ENCODE measurements at regions not wholly inside any gene's neighbourhood (a gene's known extent, or its start where the extent isn't known, plus 50 kb on each side); places are given as distances from the start of the nearest gene placed in this dataset.

DNA sequence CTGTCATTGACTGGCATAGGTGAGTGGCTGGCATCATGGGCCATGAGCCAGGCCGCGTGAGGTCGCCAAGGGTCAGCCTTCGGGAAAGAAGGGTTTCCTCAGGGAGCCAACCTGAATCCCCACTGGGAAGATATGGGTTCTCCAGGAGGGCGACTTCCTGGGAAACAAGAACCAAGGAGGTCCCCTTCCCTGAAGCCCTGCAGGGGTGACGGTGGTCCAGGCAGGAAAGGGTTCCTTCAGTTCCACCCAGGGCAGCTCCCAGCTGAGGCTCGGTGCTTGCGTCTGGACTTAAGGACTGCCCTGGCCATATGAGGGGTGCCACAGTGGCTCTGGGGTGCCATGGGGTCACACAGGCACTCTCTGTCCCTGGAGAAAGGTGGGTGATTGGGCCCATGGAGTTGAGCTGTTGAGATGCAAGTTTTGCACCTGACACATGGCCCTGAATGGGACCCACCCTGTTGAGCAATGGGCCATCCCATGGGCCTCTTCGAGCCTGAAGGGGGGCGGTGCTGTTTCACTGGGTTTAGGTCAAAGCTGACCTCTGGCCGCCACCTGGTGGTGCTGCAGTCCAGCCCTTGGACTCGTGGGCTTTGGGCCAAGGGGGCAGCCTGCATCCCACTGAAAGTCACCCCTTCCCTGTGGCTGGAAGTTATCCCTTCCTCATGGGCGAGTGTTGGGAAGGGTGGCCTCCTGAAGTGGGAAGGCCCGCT, 228.1 kb downstream of the SNRPN start (continued):
- TF ChIP-seq EP300 (IDR thresholded peaks at IDR 0.05; ENCODE audit: borderline replicate concordance in 1 of 2, low read depth in 2 of 2, low read length in 2 of 2) (no peak), JUND (IDR thresholded peaks at IDR 0.05; ENCODE audit: low read length) (no peak), RAD21 (IDR thresholded peaks at IDR 0.05 in 1 of 2, conservative IDR thresholded peaks at IDR 0.05 in 1 of 2; ENCODE audit: low read depth in 2 of 2, low read length in 2 of 2) (peak; percentile 66 to 74), TBP (IDR thresholded peaks at IDR 0.05; ENCODE audit: low read depth, low read length) (no peak)
- TF ChIP-seq, protein P1, sequence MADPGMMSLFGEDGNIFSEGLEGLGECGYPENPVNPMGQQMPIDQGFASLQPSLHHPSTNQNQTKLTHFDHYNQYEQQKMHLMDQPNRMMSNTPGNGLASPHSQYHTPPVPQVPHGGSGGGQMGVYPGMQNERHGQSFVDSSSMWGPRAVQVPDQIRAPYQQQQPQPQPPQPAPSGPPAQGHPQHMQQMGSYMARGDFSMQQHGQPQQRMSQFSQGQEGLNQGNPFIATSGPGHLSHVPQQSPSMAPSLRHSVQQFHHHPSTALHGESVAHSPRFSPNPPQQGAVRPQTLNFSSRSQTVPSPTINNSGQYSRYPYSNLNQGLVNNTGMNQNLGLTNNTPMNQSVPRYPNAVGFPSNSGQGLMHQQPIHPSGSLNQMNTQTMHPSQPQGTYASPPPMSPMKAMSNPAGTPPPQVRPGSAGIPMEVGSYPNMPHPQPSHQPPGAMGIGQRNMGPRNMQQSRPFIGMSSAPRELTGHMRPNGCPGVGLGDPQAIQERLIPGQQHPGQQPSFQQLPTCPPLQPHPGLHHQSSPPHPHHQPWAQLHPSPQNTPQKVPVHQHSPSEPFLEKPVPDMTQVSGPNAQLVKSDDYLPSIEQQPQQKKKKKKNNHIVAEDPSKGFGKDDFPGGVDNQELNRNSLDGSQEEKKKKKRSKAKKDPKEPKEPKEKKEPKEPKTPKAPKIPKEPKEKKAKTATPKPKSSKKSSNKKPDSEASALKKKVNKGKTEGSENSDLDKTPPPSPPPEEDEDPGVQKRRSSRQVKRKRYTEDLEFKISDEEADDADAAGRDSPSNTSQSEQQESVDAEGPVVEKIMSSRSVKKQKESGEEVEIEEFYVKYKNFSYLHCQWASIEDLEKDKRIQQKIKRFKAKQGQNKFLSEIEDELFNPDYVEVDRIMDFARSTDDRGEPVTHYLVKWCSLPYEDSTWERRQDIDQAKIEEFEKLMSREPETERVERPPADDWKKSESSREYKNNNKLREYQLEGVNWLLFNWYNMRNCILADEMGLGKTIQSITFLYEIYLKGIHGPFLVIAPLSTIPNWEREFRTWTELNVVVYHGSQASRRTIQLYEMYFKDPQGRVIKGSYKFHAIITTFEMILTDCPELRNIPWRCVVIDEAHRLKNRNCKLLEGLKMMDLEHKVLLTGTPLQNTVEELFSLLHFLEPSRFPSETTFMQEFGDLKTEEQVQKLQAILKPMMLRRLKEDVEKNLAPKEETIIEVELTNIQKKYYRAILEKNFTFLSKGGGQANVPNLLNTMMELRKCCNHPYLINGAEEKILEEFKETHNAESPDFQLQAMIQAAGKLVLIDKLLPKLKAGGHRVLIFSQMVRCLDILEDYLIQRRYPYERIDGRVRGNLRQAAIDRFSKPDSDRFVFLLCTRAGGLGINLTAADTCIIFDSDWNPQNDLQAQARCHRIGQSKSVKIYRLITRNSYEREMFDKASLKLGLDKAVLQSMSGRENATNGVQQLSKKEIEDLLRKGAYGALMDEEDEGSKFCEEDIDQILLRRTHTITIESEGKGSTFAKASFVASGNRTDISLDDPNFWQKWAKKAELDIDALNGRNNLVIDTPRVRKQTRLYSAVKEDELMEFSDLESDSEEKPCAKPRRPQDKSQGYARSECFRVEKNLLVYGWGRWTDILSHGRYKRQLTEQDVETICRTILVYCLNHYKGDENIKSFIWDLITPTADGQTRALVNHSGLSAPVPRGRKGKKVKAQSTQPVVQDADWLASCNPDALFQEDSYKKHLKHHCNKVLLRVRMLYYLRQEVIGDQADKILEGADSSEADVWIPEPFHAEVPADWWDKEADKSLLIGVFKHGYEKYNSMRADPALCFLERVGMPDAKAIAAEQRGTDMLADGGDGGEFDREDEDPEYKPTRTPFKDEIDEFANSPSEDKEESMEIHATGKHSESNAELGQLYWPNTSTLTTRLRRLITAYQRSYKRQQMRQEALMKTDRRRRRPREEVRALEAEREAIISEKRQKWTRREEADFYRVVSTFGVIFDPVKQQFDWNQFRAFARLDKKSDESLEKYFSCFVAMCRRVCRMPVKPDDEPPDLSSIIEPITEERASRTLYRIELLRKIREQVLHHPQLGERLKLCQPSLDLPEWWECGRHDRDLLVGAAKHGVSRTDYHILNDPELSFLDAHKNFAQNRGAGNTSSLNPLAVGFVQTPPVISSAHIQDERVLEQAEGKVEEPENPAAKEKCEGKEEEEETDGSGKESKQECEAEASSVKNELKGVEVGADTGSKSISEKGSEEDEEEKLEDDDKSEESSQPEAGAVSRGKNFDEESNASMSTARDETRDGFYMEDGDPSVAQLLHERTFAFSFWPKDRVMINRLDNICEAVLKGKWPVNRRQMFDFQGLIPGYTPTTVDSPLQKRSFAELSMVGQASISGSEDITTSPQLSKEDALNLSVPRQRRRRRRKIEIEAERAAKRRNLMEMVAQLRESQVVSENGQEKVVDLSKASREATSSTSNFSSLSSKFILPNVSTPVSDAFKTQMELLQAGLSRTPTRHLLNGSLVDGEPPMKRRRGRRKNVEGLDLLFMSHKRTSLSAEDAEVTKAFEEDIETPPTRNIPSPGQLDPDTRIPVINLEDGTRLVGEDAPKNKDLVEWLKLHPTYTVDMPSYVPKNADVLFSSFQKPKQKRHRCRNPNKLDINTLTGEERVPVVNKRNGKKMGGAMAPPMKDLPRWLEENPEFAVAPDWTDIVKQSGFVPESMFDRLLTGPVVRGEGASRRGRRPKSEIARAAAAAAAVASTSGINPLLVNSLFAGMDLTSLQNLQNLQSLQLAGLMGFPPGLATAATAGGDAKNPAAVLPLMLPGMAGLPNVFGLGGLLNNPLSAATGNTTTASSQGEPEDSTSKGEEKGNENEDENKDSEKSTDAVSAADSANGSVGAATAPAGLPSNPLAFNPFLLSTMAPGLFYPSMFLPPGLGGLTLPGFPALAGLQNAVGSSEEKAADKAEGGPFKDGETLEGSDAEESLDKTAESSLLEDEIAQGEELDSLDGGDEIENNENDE (IDR thresholded peaks at IDR 0.05; ENCODE audit: insufficient replicate concordance, low read length): no peak
